ENCODE measurements at regions not wholly inside any gene's neighbourhood (a gene's known extent, or its start where the extent isn't known, plus 50 kb on each side); places are given as distances from the start of the nearest gene placed in this dataset.

DNA sequence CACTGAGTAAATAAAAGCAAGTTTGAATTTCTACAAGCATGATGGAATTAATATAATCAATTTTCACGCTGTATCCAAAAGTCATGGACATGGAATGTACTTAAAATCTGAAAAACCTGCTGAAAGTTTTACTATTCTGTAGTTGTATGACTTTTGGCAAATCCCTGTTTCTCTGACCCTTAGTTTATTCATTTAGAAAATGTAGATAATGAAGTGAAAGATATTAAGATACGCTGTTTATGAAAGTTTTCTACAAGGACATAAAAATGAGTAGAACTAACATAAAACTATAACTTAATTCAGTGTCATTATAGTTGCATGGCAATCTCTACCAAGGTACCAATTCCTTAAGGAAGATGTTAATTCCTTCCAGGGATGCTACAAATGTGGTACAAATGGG lies 363.2 kb upstream of the MPDZ start (continued):
- TF ChIP-seq, protein P1, sequence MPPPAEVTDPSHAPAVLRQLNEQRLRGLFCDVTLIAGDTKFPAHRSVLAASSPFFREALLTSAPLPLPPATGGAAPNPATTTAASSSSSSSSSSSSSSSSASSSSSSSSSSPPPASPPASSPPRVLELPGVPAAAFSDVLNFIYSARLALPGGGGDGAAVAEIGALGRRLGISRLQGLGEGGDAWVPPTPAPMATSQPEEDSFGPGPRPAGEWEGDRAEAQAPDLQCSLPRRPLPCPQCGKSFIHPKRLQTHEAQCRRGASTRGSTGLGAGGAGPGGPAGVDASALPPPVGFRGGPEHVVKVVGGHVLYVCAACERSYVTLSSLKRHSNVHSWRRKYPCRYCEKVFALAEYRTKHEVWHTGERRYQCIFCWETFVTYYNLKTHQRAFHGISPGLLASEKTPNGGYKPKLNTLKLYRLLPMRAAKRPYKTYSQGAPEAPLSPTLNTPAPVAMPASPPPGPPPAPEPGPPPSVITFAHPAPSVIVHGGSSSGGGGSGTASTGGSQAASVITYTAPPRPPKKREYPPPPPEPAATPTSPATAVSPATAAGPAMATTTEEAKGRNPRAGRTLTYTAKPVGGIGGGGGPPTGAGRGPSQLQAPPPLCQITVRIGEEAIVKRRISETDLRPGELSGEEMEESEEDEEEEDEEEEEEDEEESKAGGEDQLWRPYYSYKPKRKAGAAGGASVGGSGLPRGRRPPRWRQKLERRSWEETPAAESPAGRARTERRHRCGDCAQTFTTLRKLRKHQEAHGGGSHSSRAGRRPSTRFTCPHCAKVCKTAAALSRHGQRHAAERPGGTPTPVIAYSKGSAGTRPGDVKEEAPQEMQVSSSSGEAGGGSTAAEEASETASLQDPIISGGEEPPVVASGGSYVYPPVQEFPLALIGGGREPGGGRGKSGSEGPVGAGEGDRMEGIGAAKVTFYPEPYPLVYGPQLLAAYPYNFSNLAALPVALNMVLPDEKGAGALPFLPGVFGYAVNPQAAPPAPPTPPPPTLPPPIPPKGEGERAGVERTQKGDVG (CRISPR knock-in tag; IDR thresholded peaks at IDR 0.05): no peak

DNA sequence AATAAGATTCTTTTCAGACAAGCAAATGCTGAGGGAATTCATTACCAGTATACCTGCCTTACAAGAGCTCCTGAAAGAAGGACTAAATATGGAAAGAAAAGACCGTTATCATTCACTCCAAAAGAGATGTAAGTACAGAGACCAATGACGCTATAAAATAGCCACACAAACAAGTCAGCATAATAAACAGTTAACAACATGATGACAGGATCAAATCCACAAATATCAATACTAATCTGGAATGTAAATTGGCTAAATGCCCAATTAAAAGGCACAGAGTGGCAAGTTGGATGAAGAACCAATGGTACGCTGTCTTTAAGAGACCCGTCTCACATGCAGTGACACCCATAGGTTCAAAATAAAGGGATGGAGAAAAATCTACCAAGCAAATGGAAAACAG lies 349.6 kb upstream of the MPDZ start:
- Histone ChIP-seq H3K4me3 (no peak overlapping the region), H3K4me2 (ENCODE audit: control insufficient read depth, insufficient read depth) (no peak overlapping the region), H3K9ac (ENCODE audit: control insufficient read depth, insufficient read depth, low read length) (no peak overlapping the region), H3K79me2 (ENCODE audit: control insufficient read depth, insufficient read depth, low read length) (no peaks in the 10 kb centered on the region), H3K36me3 (ENCODE audit: control insufficient read depth in 2 of 2, insufficient read depth in 2 of 2, low read length in 1 of 2) (no peaks in the 10 kb centered on the region), H3K27me3 (replicated peaks in 1 of 2; ENCODE audit: control insufficient read depth in 2 of 2, insufficient read depth in 2 of 2, low read length in 1 of 2) (no peaks in the 10 kb centered on the region), H2AFZ (ENCODE audit: control insufficient read depth, low read depth, low read length) (no peak overlapping the region), H3K4me1 (ENCODE audit: control insufficient read depth, insufficient read depth, low read length) (no peaks in the 10 kb centered on the region), H4K20me1 (ENCODE audit: control insufficient read depth, insufficient read depth) (no peaks in the 10 kb centered on the region), H3K27ac (ENCODE audit: control insufficient read depth, insufficient read depth) (no peak overlapping the region), H3K9me3 (replicated peaks; ENCODE audit: control insufficient read depth, insufficient read depth, low read length) (no peaks in the 10 kb centered on the region)
- FAIRE-seq (no peak), DNase-seq (ENCODE audit: low read depth, low spot score) (no peak), ATAC-seq (no peak)
- intact Hi-C loops (cut with micrococcal nuclease; ENCODE audit: unreplicated experiment) (no loop called here), in situ Hi-C loops (cut with MboI) (no loop called here)
- ChIA-PET SMC1A (ENCODE audit: uncharacterized antibody, unreplicated experiment) (no interaction called here), RAD21 (ENCODE audit: unreplicated experiment) (no interaction called here), CTCF (no interaction called here), POLR2A (no interaction called here)
- BruUV-seq (replicated peaks): no TSS peak
- 47% methylated on average over 4 of the region's 4 CpGs for WGBS (ENCODE audit: insufficient coverage, insufficient replicate concordance, low lambda C conversion rate, missing lambda C conversion rate)
- TF ChIP-seq BCL11A (IDR thresholded peaks at IDR 0.05; ENCODE audit: low read depth, low read length): no peak
- TF ChIP-seq, protein P2, sequence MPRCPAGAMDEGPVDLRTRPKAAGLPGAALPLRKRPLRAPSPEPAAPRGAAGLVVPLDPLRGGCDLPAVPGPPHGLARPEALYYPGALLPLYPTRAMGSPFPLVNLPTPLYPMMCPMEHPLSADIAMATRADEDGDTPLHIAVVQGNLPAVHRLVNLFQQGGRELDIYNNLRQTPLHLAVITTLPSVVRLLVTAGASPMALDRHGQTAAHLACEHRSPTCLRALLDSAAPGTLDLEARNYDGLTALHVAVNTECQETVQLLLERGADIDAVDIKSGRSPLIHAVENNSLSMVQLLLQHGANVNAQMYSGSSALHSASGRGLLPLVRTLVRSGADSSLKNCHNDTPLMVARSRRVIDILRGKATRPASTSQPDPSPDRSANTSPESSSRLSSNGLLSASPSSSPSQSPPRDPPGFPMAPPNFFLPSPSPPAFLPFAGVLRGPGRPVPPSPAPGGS (IDR thresholded peaks at IDR 0.05; ENCODE audit: borderline replicate concordance, insufficient read depth, low read depth, low read length, poor library complexity, severe bottlenecking): no peak
- TF ChIP-seq TCF12 (IDR thresholded peaks at IDR 0.05; ENCODE audit: low read depth, low read length): no peak
- TF ChIP-seq HDGF (IDR thresholded peaks at IDR 0.05): no peak
- TF ChIP-seq, protein P3, sequence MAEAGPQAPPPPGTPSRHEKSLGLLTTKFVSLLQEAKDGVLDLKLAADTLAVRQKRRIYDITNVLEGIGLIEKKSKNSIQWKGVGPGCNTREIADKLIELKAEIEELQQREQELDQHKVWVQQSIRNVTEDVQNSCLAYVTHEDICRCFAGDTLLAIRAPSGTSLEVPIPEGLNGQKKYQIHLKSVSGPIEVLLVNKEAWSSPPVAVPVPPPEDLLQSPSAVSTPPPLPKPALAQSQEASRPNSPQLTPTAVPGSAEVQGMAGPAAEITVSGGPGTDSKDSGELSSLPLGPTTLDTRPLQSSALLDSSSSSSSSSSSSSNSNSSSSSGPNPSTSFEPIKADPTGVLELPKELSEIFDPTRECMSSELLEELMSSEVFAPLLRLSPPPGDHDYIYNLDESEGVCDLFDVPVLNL (IDR thresholded peaks at IDR 0.05; ENCODE audit: low read depth, low read length): no peak
- TF ChIP-seq, protein P4, sequence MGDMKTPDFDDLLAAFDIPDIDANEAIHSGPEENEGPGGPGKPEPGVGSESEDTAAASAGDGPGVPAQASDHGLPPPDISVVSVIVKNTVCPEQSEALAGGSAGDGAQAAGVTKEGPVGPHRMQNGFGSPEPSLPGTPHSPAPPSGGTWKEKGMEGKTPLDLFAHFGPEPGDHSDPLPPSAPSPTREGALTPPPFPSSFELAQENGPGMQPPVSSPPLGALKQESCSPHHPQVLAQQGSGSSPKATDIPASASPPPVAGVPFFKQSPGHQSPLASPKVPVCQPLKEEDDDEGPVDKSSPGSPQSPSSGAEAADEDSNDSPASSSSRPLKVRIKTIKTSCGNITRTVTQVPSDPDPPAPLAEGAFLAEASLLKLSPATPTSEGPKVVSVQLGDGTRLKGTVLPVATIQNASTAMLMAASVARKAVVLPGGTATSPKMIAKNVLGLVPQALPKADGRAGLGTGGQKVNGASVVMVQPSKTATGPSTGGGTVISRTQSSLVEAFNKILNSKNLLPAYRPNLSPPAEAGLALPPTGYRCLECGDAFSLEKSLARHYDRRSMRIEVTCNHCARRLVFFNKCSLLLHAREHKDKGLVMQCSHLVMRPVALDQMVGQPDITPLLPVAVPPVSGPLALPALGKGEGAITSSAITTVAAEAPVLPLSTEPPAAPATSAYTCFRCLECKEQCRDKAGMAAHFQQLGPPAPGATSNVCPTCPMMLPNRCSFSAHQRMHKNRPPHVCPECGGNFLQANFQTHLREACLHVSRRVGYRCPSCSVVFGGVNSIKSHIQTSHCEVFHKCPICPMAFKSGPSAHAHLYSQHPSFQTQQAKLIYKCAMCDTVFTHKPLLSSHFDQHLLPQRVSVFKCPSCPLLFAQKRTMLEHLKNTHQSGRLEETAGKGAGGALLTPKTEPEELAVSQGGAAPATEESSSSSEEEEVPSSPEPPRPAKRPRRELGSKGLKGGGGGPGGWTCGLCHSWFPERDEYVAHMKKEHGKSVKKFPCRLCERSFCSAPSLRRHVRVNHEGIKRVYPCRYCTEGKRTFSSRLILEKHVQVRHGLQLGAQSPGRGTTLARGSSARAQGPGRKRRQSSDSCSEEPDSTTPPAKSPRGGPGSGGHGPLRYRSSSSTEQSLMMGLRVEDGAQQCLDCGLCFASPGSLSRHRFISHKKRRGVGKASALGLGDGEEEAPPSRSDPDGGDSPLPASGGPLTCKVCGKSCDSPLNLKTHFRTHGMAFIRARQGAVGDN (IDR thresholded peaks at IDR 0.05): no peak
- TF ChIP-seq, protein P5, sequence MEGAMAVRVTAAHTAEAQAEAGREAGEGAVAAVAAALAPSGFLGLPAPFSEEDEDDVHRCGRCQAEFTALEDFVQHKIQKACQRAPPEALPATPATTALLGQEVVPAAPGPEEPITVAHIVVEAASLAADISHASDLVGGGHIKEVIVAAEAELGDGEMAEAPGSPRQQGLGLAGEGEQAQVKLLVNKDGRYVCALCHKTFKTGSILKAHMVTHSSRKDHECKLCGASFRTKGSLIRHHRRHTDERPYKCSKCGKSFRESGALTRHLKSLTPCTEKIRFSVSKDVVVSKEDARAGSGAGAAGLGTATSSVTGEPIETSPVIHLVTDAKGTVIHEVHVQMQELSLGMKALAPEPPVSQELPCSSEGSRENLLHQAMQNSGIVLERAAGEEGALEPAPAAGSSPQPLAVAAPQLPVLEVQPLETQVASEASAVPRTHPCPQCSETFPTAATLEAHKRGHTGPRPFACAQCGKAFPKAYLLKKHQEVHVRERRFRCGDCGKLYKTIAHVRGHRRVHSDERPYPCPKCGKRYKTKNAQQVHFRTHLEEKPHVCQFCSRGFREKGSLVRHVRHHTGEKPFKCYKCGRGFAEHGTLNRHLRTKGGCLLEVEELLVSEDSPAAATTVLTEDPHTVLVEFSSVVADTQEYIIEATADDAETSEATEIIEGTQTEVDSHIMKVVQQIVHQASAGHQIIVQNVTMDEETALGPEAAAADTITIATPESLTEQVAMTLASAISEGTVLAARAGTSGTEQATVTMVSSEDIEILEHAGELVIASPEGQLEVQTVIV (IDR thresholded peaks at IDR 0.05; ENCODE audit: borderline replicate concordance, partially characterized antibody): no peak
- TF ChIP-seq CHD2 (IDR thresholded peaks at IDR 0.05; ENCODE audit: borderline replicate concordance, low read depth, low read length): no peak
- no peak for TF ChIP-seq JUND (IDR thresholded peaks at IDR 0.05; ENCODE audit: low read depth, low read length)
- TF ChIP-seq JUNB (IDR thresholded peaks at IDR 0.05): no peak
